Muscle of leg (tissue), 3 donors: ENCODE measurements at regions not wholly inside any gene's neighbourhood (a gene's known extent, or its start where the extent isn't known, plus 50 kb on each side); places are given as distances from the start of the nearest gene placed in this dataset.

Source experiments
- DNase-seq: peaks from one replicate; pipeline ENCODE4 v3.0.0; 2013
- H3K27ac ChIP-seq: one replicate; pipeline ENCODE4 v1.5.1; 2013; ENCODE audit warnings: mild to moderate bottlenecking, low read length, control low read depth
- H3K27me3 ChIP-seq: one replicate; pipeline ENCODE4 v1.6.1; 2013; ENCODE audit warnings: low read length; ENCODE audit not compliant: control insufficient read depth, insufficient read depth
- H3K36me3 ChIP-seq: one replicate; pipeline ENCODE4 v1.6.1; 2013; ENCODE audit warnings: low read length; ENCODE audit not compliant: control insufficient read depth, insufficient read depth
- H3K4me1 ChIP-seq: one replicate; pipeline ENCODE4 v1.6.1; 2013; ENCODE audit warnings: low read length; ENCODE audit not compliant: control insufficient read depth, insufficient read depth
- H3K4me3 ChIP-seq: one replicate; pipeline ENCODE4 v1.5.1; 2013; ENCODE audit warnings: low read length, control low read depth
- H3K9me3 ChIP-seq: replicated peaks from 2 replicates; pipeline ENCODE4 v1.6.1; 2013; ENCODE audit warnings: low read depth, low read length; ENCODE audit not compliant: control insufficient read depth
- WGBS: methylation state at CpG from one replicate; pipeline ENCODE4 v1.1.5; 2013; ENCODE audit warnings: missing lambda C conversion rate; ENCODE audit not compliant: insufficient coverage; 5-methylcytosine and 5-hydroxymethylcytosine counted together

DNA sequence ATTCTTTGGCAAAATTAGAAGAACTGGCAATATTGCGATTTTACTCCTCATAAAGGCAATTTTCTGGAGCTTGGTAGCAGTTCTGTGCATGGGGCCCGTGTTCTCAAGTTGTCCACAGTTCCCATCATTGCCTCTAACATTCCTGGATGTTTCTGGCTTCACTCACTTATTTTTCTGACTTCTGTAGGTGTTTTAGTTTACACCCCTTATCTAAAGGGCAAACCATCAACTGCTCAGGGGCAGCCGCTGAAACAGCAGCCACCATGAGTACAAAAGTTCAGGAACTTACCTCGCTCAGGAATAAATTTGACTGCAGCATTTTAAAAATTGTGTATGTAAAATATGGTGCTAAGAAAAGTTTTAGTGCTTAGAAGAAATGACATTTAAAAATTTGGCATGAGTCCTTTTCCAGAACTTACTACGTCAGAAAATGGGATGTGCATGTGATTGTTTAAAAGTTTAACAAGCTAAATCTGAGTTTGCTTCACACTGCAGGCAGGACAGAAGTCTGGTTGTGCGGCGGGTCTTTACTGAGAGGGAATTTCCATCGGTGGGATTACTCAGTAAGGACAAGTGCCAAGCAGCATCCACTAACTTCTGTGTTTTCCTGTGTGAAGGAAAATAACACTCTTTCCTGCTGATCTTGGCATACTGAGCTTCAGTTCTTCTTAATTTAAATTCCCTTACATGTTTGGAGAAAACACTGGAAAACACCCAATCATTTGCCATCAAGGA, 261.7 kb downstream of the MAT2B start:
- Histone ChIP-seq H3K4me3 (no peak overlapping the region), H3K27me3 (no peaks in the 10 kb centered on the region), H3K4me1 (peaks cover 2% of the 10 kb centered on the region), H3K36me3 (no peaks in the 10 kb centered on the region), H3K27ac (no peak overlapping the region), H3K9me3 (no peaks in the 10 kb centered on the region)
- WGBS: 39% methylated on average over 5 of the region's 8 CpGs
- DNase-seq: peak; percentile 12

GRCh38 chr5:163770625-163771024, 265.2 kb downstream of the MAT2B start:
- Histone ChIP-seq H3K4me1 (peaks cover 2% of the 10 kb centered on the region), H3K9me3 (no peaks in the 10 kb centered on the region), H3K27me3 (no peaks in the 10 kb centered on the region), H3K4me3 (no peak overlapping the region), H3K27ac (no peak overlapping the region), H3K36me3 (no peaks in the 10 kb centered on the region)
- no CpG with 5 or more reads among the region's 2 CpGs for WGBS
- peak; percentile 19 for DNase-seq

- Histone ChIP-seq H3K9me3 (no peaks in the 10 kb centered on the region), H3K4me3 (no peak overlapping the region), H3K27ac (no peak overlapping the region), H3K27me3 (no peaks in the 10 kb centered on the region), H3K4me1 (peaks cover 2% of the 10 kb centered on the region), H3K36me3 (no peaks in the 10 kb centered on the region)
- no peak for DNase-seq
- WGBS: no CpG with 5 or more reads among the region's 1 CpG
Observed at GRCh38 chr5:163772241-163772640, 266.8 kb downstream of the MAT2B start.

DNA sequence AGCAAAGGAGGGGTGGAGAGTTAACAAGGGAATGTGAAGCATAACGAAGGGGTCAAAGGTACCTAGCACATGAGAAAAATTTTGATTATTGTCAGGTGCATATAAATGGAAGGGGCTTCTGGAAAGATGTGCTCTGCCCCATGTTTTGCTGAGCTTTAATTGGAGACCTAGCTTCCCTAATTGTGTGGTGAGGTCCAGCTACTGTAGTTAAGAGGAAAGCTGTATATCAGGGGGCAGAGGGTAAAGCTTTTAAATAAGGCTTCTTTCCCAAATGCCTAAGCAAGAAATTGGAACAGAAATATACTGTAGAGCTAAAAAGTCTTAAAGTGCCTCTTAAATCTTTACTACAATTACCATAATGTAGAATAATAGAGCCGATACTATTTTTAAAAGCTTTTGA, 267.2 kb downstream of the MAT2B start:
- H3K9me3 ChIP-seq: no peaks in the 10 kb centered on the region
- WGBS: 31% methylated on average over 1 of the region's 2 CpGs
- peaks cover 2% of the 10 kb centered on the region for H3K4me1 ChIP-seq
- no peaks in the 10 kb centered on the region for H3K27me3 ChIP-seq
- no peaks in the 10 kb centered on the region for H3K36me3 ChIP-seq
- no peak for DNase-seq
- no peak overlapping the region for H3K27ac ChIP-seq
- H3K4me3 ChIP-seq: no peak overlapping the region

DNA sequence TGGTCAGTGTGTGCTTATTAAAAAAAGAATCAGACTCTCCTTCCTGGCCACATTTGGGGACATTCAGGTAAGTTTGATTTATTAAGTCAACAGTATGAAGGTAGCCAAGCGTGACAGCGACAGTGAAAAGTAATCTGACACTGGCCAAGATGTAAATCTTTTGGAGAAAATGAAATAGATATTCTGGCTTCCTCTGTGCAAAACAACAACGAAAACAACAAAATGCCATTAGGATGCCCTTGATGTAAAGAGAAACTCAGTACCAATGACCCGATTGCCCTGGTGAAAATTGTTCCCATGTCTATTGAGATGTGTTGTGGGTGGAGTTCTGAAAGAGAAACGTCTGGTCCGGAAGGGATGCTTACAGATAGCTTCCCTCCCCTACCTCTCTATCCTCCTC, 267.8 kb downstream of the MAT2B start:
- no peaks in the 10 kb centered on the region for H3K27me3 ChIP-seq
- 100% methylated on average over 1 of the region's 6 CpGs for WGBS

GRCh38 chr5:163789870-163790269, 284.5 kb downstream of the MAT2B start:
- no peaks in the 10 kb centered on the region for H3K36me3 ChIP-seq
- no peaks in the 10 kb centered on the region for H3K4me1 ChIP-seq
- H3K27ac ChIP-seq: no peak overlapping the region
- no peak for DNase-seq
- H3K4me3 ChIP-seq: no peak overlapping the region
- H3K9me3 ChIP-seq: peaks cover 2% of the 10 kb centered on the region
- no peaks in the 10 kb centered on the region for H3K27me3 ChIP-seq
- 80% methylated on average over 1 of the region's 3 CpGs for WGBS

More for the DNA sequence above, 267.8 kb downstream of the MAT2B start:
- Histone ChIP-seq H3K36me3 (no peaks in the 10 kb centered on the region), H3K4me1 (peaks cover 2% of the 10 kb centered on the region), H3K4me3 (no peak overlapping the region), H3K27ac (no peak overlapping the region), H3K9me3 (no peaks in the 10 kb centered on the region)
- no peak for DNase-seq

DNA sequence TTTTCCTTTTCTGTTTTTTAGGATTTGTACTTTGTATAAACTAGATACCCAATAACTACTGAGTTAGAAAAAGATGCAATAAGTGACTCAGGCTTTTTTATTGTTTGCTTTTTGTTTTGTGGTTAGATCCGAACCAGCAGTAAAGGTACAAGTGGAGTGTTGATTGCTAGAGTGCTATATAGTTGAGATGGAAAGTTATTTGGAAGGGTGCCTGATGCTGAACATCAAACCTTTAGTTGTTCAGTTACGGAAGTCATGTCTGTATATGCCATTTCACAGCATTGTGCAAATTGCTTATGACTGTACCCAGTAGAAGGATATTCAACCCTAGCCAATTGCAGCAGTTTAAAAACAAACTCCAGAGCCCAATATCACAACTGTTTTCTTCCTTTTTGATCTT, 285.1 kb downstream of the MAT2B start:
- Histone ChIP-seq H3K36me3 (no peaks in the 10 kb centered on the region), H3K4me1 (no peaks in the 10 kb centered on the region), H3K27me3 (no peaks in the 10 kb centered on the region), H3K27ac (no peak overlapping the region), H3K9me3 (peaks cover under 1% of the 10 kb centered on the region), H3K4me3 (no peak overlapping the region)
- DNase-seq: no peak
- 63% methylated on average over 1 of the region's 2 CpGs for WGBS

DNA sequence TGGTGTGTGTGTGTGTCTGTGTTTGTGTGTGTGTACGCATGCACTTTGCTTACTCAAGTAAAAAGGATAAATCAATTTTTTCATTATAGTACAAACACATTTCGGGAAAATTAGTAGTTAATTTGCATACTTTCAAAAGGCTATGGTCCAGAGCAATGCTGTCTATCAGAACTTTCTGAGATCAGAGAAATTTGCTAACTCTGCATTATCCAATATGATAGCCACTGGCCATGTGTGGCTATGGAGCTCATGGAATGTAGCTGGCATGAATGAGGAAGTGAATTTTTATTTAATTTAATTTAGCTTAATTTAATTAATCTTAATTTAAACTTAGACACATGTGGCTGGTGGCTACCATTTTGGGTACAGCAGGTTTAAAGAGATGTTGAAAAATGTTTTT, 289.6 kb downstream of the MAT2B start:
- Histone ChIP-seq H3K27me3 (no peaks in the 10 kb centered on the region), H3K4me1 (no peaks in the 10 kb centered on the region), H3K9me3 (no peaks in the 10 kb centered on the region), H3K4me3 (no peak overlapping the region), H3K36me3 (no peaks in the 10 kb centered on the region), H3K27ac (no peak overlapping the region)
- no CpG with 5 or more reads among the region's 2 CpGs for WGBS
- no peak for DNase-seq

GRCh38 chr5:163807781-163808180, 302.4 kb downstream of the MAT2B start:
- Histone ChIP-seq H3K27me3 (no peaks in the 10 kb centered on the region), H3K27ac (no peak overlapping the region), H3K9me3 (no peaks in the 10 kb centered on the region), H3K36me3 (no peaks in the 10 kb centered on the region), H3K4me3 (no peak overlapping the region), H3K4me1 (no peaks in the 10 kb centered on the region)
- no CpG with 5 or more reads among the region's 2 CpGs for WGBS
- DNase-seq: no peak

- no peak for DNase-seq
- H3K27me3 ChIP-seq: no peaks in the 10 kb centered on the region
- no peaks in the 10 kb centered on the region for H3K4me1 ChIP-seq
- no peak overlapping the region for H3K27ac ChIP-seq
- H3K36me3 ChIP-seq: no peaks in the 10 kb centered on the region
- no peak overlapping the region for H3K4me3 ChIP-seq
- no peaks in the 10 kb centered on the region for H3K9me3 ChIP-seq
- no CpG with 5 or more reads among the region's 5 CpGs for WGBS
Observed at GRCh38 chr5:163809473-163809872, 304.1 kb downstream of the MAT2B start.

DNA sequence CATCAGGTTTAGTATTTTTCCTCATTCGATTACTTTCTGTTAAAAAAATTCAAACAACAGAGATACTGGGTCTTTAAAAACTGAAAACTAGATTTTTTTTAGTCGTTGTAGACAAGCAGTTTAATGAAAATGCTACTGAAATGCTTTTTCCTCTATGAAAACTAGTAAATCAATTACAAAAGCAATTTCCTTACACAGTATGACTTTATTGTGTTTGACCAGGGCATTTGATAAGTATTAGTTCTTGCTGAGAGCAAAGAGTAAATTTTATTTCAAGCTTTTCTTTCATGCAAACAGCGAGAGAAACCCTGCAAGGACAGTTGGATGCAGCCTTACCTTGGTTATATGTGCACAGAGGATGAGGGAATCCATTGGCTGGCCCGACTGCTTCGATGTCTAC, 308.5 kb downstream of the MAT2B start:
- no peak for DNase-seq
- no peaks in the 10 kb centered on the region for H3K36me3 ChIP-seq
- no peaks in the 10 kb centered on the region for H3K27me3 ChIP-seq
- no CpG with 5 or more reads among the region's 5 CpGs for WGBS
- H3K9me3 ChIP-seq: no peaks in the 10 kb centered on the region
- H3K27ac ChIP-seq: no peak overlapping the region
- H3K4me1 ChIP-seq: no peaks in the 10 kb centered on the region
- no peak overlapping the region for H3K4me3 ChIP-seq
